ENCODE measurements at regions not wholly inside any gene's neighbourhood (a gene's known extent, or its start where the extent isn't known, plus 50 kb on each side); places are given as distances from the start of the nearest gene placed in this dataset.

DNA sequence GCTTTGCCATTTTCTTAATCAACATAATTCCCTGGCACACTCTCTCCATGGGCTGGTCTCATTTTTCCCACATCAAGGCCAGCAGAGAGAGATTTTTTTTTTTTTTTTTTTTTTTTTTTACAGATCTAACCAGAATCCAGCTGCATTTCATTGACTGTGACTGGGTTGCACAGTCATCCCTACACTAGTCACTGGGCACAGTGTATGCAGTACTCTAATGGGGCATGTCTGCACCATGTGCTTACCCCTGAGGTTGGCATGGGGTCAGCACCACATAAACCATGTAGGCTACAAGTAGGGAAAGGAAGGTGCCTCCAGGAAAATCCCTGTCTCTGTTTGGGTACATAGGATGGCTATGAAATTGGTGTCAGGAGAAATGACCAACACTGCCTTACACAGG, 64.1 kb upstream of the LRP8 start:
- Histone ChIP-seq H2AFZ (ENCODE audit: low read length) (no peak overlapping the region), H3K4me2 (ENCODE audit: extremely low read depth, insufficient read depth, low read length) (no peak overlapping the region), H3K4me3 (replicated peaks in 1 of 4; ENCODE audit: control extremely low read depth in 1 of 4, insufficient read depth in 1 of 4, low read depth in 3 of 4, low read length in 4 of 4) (no peak overlapping the region), H3K9me3 (ENCODE audit: control insufficient read depth, insufficient read depth, low read depth, low read length) (no peaks in the 10 kb centered on the region), H3K36me3 (ENCODE audit: control insufficient read depth, insufficient read depth, low read length) (no peaks in the 10 kb centered on the region), H3K4me1 (ENCODE audit: control insufficient read depth, extremely low read depth, insufficient read depth, low read length) (no peaks in the 10 kb centered on the region), H3K9ac (ENCODE audit: insufficient read depth, low read length) (no peak overlapping the region), H4K20me1 (ENCODE audit: control insufficient read depth, extremely low read depth, insufficient read depth, low read length) (no peaks in the 10 kb centered on the region), H3K27me3 (ENCODE audit: control insufficient read depth, insufficient read depth, low read length) (peaks cover 6% of the 10 kb centered on the region), H3K79me2 (ENCODE audit: control insufficient read depth, insufficient read depth, low read length) (no peaks in the 10 kb centered on the region), H3K27ac (ENCODE audit: insufficient read depth, low read length) (no peak overlapping the region)
- no peak for DNase-seq (ENCODE audit: low read depth in 2 of 2)
- TF ChIP-seq, protein P1, sequence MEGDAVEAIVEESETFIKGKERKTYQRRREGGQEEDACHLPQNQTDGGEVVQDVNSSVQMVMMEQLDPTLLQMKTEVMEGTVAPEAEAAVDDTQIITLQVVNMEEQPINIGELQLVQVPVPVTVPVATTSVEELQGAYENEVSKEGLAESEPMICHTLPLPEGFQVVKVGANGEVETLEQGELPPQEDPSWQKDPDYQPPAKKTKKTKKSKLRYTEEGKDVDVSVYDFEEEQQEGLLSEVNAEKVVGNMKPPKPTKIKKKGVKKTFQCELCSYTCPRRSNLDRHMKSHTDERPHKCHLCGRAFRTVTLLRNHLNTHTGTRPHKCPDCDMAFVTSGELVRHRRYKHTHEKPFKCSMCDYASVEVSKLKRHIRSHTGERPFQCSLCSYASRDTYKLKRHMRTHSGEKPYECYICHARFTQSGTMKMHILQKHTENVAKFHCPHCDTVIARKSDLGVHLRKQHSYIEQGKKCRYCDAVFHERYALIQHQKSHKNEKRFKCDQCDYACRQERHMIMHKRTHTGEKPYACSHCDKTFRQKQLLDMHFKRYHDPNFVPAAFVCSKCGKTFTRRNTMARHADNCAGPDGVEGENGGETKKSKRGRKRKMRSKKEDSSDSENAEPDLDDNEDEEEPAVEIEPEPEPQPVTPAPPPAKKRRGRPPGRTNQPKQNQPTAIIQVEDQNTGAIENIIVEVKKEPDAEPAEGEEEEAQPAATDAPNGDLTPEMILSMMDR (conservative IDR thresholded peaks at IDR 0.05 in 1 of 2, IDR thresholded peaks at IDR 0.05 in 1 of 2; ENCODE audit: low read depth in 1 of 2, low read length in 2 of 2), result no peak
- no peak for TF ChIP-seq EZH2 (IDR thresholded peaks at IDR 0.05; ENCODE audit: low read length, missing control alignments)

DNA sequence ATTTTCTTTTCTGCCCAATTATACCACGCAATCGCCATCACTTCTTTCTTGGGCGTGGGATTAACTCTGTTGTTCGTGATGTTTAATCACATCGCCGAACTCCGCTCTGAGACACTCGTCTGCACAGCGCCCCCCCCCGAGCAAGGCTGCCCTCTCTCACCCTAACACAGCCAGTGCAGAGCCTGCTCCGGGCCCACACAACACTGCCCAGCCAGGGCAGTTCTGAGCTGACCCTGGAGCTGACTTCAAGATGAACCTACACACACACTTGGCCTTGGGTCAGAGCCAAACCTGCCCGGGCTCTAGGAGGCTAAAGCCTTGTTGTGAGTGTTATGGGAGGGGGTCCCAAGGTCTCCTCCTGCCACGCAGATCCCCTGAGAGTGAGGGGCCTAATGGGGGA, 64.6 kb upstream of the LRP8 start:
- Histone ChIP-seq H3K4me2 (ENCODE audit: extremely low read depth, insufficient read depth, low read length) (no peak overlapping the region), H3K27ac (ENCODE audit: insufficient read depth, low read length) (no peak overlapping the region), H2AFZ (ENCODE audit: low read length) (no peak overlapping the region), H3K27me3 (ENCODE audit: control insufficient read depth, insufficient read depth, low read length) (peaks cover 7% of the 10 kb centered on the region), H3K79me2 (ENCODE audit: control insufficient read depth, insufficient read depth, low read length) (no peaks in the 10 kb centered on the region), H3K9me3 (ENCODE audit: control insufficient read depth, insufficient read depth, low read depth, low read length) (no peaks in the 10 kb centered on the region), H3K9ac (ENCODE audit: insufficient read depth, low read length) (no peak overlapping the region), H3K4me1 (ENCODE audit: control insufficient read depth, extremely low read depth, insufficient read depth, low read length) (no peaks in the 10 kb centered on the region), H4K20me1 (ENCODE audit: control insufficient read depth, extremely low read depth, insufficient read depth, low read length) (no peaks in the 10 kb centered on the region), H3K36me3 (ENCODE audit: control insufficient read depth, insufficient read depth, low read length) (no peaks in the 10 kb centered on the region), H3K4me3 (replicated peaks in 1 of 4; ENCODE audit: control extremely low read depth in 1 of 4, insufficient read depth in 1 of 4, low read depth in 3 of 4, low read length in 4 of 4) (no peak overlapping the region)
- no peak for TF ChIP-seq EZH2 (IDR thresholded peaks at IDR 0.05; ENCODE audit: low read length, missing control alignments)
- TF ChIP-seq, protein P1 (conservative IDR thresholded peaks at IDR 0.05 in 1 of 2, IDR thresholded peaks at IDR 0.05 in 1 of 2; ENCODE audit: low read depth in 1 of 2, low read length in 2 of 2), result no peak
- DNase-seq (ENCODE audit: low read depth in 2 of 2), result no peak

DNA sequence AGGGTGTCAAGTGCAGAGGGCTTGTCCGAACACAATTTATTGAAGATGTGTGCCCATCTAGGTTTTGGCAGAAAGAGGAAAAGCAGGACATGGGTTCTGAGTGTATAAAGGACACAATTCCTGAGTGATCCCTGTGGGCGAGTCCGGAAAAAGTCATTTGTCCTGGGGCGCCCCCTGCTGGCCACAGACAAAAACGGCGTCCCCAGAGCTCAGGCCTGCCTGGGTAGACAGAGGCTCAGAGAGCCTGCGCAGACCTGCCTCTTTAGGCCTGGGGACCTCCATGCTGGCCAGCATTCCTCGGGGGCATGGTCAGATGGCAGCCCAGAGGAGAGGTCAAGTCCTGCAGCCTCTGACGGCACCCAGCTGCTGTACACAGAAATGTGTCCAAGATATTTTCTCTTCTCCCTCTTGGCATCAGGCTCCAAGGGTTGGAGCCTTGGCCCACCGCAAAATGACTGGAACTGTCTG, 65.5 kb upstream of the LRP8 start:
- no peaks in the 10 kb centered on the region for H3K9me3 ChIP-seq (ENCODE audit: control insufficient read depth, insufficient read depth, low read depth, low read length)
- H3K79me2 ChIP-seq (ENCODE audit: control insufficient read depth, insufficient read depth, low read length), result no peaks in the 10 kb centered on the region
- H3K4me3 ChIP-seq (replicated peaks in 1 of 4; ENCODE audit: control extremely low read depth in 1 of 4, insufficient read depth in 1 of 4, low read depth in 3 of 4, low read length in 4 of 4), result no peak overlapping the region
- TF ChIP-seq, protein P1 (conservative IDR thresholded peaks at IDR 0.05 in 1 of 2, IDR thresholded peaks at IDR 0.05 in 1 of 2; ENCODE audit: low read depth in 1 of 2, low read length in 2 of 2), result peak; percentile 77 to 83
- no peak for TF ChIP-seq EZH2 (IDR thresholded peaks at IDR 0.05; ENCODE audit: low read length, missing control alignments)
- no peak overlapping the region for H3K9ac ChIP-seq (ENCODE audit: insufficient read depth, low read length)
- no peaks in the 10 kb centered on the region for H4K20me1 ChIP-seq (ENCODE audit: control insufficient read depth, extremely low read depth, insufficient read depth, low read length)
- no peak overlapping the region for H3K27ac ChIP-seq (ENCODE audit: insufficient read depth, low read length)
- no peaks in the 10 kb centered on the region for H3K4me1 ChIP-seq (ENCODE audit: control insufficient read depth, extremely low read depth, insufficient read depth, low read length)
- no peak overlapping the region for H3K4me2 ChIP-seq (ENCODE audit: extremely low read depth, insufficient read depth, low read length)
- H3K36me3 ChIP-seq (ENCODE audit: control insufficient read depth, insufficient read depth, low read length), result no peaks in the 10 kb centered on the region
- DNase-seq (ENCODE audit: low read depth in 2 of 2), result peak; percentile 44 to 70
- H3K27me3 ChIP-seq (ENCODE audit: control insufficient read depth, insufficient read depth, low read length), result peaks cover 11% of the 10 kb centered on the region
- no peak overlapping the region for H2AFZ ChIP-seq (ENCODE audit: low read length)

All from fibroblast of lung (primary cell).